OCI-LY1 (cell line): ENCODE measurements at regions not wholly inside any gene's neighbourhood (a gene's known extent, or its start where the extent isn't known, plus 50 kb on each side); places are given as distances from the start of the nearest gene placed in this dataset.

Experiments used
- CTCF ChIP-seq: fragments of 200-600 bp; sonication (generic), shearing (Covaris generic); IDR thresholded peaks from 2 replicates; pipeline ENCODE4 v1.5.1; 2017; ENCODE audit warnings: mild to moderate bottlenecking, antibody characterized with exemption, low read length, moderate library complexity, mixed read lengths
- EZH2 ChIP-seq: fragments of 200-600 bp; sonication (generic), shearing (Covaris generic); IDR thresholded peaks from 2 replicates; pipeline ENCODE4 v1.8.0; 2017; ENCODE audit warnings: borderline replicate concordance, mixed run types, mild to moderate bottlenecking, antibody characterized with exemption, low read length, moderate library complexity, mixed read lengths

GRCh38 chr10:55858730-55859129 lies 502.3 kb downstream of the ZWINT start:
- TF ChIP-seq CTCF (no peak), EZH2 (no peak)
